Lower leg skin (tissue), 3 donors: ENCODE measurements at regions not wholly inside any gene's neighbourhood (a gene's known extent, or its start where the extent isn't known, plus 50 kb on each side); places are given as distances from the start of the nearest gene placed in this dataset.

Experiments
- POLR2A ChIP-seq, 2 donors: fragments of 450-650 bp; IDR thresholded peaks; one replicate each; pipeline ENCODE4 v1.6.1; 2016 to 2017; ENCODE audit warnings: antibody characterized with exemption in 2 of 2, mild to moderate bottlenecking in 1 of 2, moderate library complexity in 1 of 2
- TF ChIP-seq, protein P1 (sequence below), 3 donors: fragments of 450-650 bp; IDR thresholded peaks; one replicate each; pipeline ENCODE4 v1.5.1; 2016; ENCODE audit warnings: antibody characterized with exemption in 3 of 3, mild to moderate bottlenecking in 3 of 3, moderate library complexity in 2 of 3

- TF ChIP-seq, protein P1, sequence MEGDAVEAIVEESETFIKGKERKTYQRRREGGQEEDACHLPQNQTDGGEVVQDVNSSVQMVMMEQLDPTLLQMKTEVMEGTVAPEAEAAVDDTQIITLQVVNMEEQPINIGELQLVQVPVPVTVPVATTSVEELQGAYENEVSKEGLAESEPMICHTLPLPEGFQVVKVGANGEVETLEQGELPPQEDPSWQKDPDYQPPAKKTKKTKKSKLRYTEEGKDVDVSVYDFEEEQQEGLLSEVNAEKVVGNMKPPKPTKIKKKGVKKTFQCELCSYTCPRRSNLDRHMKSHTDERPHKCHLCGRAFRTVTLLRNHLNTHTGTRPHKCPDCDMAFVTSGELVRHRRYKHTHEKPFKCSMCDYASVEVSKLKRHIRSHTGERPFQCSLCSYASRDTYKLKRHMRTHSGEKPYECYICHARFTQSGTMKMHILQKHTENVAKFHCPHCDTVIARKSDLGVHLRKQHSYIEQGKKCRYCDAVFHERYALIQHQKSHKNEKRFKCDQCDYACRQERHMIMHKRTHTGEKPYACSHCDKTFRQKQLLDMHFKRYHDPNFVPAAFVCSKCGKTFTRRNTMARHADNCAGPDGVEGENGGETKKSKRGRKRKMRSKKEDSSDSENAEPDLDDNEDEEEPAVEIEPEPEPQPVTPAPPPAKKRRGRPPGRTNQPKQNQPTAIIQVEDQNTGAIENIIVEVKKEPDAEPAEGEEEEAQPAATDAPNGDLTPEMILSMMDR (IDR thresholded peaks at IDR 0.05), result no peak
- no peak for TF ChIP-seq POLR2A (IDR thresholded peaks at IDR 0.05)
Observed at GRCh38 chr20:2242678-2243077, 53.1 kb upstream of the TGM3 start.
